H9 (cell line): ENCODE measurements at regions not wholly inside any gene's neighbourhood (a gene's known extent, or its start where the extent isn't known, plus 50 kb on each side); places are given as distances from the start of the nearest gene placed in this dataset.

Experiments used
- DNase-seq: peaks from one replicate; pipeline ENCODE4 v3.0.0-alpha.2; 2017
- H2AFZ ChIP-seq: one replicate; pipeline ENCODE4 v1.6.1; 2013; ENCODE audit warnings: mild to moderate bottlenecking, low read length, control low read depth, moderate library complexity
- H2AK5ac ChIP-seq: 2 replicates; pipeline ENCODE4 v1.6.1; 2013; ENCODE audit warnings: low read length, control low read depth, mixed read lengths; ENCODE audit not compliant: insufficient read length
- H2BK120ac ChIP-seq: one replicate; pipeline ENCODE4 v1.6.1; 2013; ENCODE audit warnings: low read depth, mild to moderate bottlenecking, low read length, control low read depth, inconsistent platforms; ENCODE audit not compliant: poor library complexity, severe bottlenecking
- H2BK12ac ChIP-seq: 2 replicates; pipeline ENCODE4 v1.6.1; 2013; ENCODE audit warnings: low read length, control low read depth, mixed read lengths, low read depth; ENCODE audit not compliant: insufficient read length
- H2BK15ac ChIP-seq: 2 replicates; pipeline ENCODE4 v1.6.1; 2013; ENCODE audit warnings: low read depth, low read length, control low read depth
- H2BK20ac ChIP-seq: one replicate; pipeline ENCODE4 v1.6.1; 2013; ENCODE audit warnings: low read depth, mild to moderate bottlenecking, low read length, control low read depth, inconsistent platforms; ENCODE audit not compliant: poor library complexity, severe bottlenecking
- H2BK5ac ChIP-seq: 2 replicates; pipeline ENCODE4 v1.6.1; 2013; ENCODE audit warnings: low read length, control low read depth, mixed read lengths; ENCODE audit not compliant: insufficient read length
- H3K14ac ChIP-seq: 2 replicates; pipeline ENCODE4 v1.6.1; 2013; ENCODE audit warnings: low read length, control low read depth; ENCODE audit not compliant: insufficient read depth
- H3K18ac ChIP-seq: 2 replicates; pipeline ENCODE4 v1.6.1; 2013; ENCODE audit warnings: low read depth, mild to moderate bottlenecking, mixed read lengths, low read length, control low read depth; ENCODE audit not compliant: insufficient read length
- H3K23ac ChIP-seq: 2 replicates; pipeline ENCODE4 v1.6.1; 2013; ENCODE audit warnings: low read length, control low read depth, mixed read lengths, low read depth; ENCODE audit not compliant: insufficient read length
- H3K23me2 ChIP-seq: 2 replicates; pipeline ENCODE4 v1.6.1; 2013; ENCODE audit warnings: low read depth, mild to moderate bottlenecking, mixed read lengths, low read length, control low read depth; ENCODE audit not compliant: insufficient read length, poor library complexity, severe bottlenecking
- H3K27ac ChIP-seq: 2 replicates; pipeline ENCODE4 v1.5.1; 2013; ENCODE audit warnings: low read length, control low read depth, mixed read lengths, low read depth; ENCODE audit not compliant: insufficient read length
- H3K27me3 ChIP-seq: 2 replicates; pipeline ENCODE4 v1.6.1; 2013; ENCODE audit warnings: low read length, control low read depth, inconsistent platforms; ENCODE audit not compliant: insufficient read depth
- H3K4ac ChIP-seq: 2 replicates; pipeline ENCODE4 v1.6.1; 2013; ENCODE audit warnings: low read depth, mild to moderate bottlenecking, control low read depth, inconsistent platforms, low read length, moderate library complexity
- H3K4me1 ChIP-seq: 2 replicates; pipeline ENCODE4 v1.6.1; 2013; ENCODE audit warnings: low read length, control low read depth, inconsistent platforms; ENCODE audit not compliant: insufficient read depth
- H3K4me2 ChIP-seq: 2 replicates; pipeline ENCODE4 v1.6.1; 2013; ENCODE audit warnings: low read length, control low read depth, mixed read lengths; ENCODE audit not compliant: insufficient read length, insufficient read depth
- H3K56ac ChIP-seq: 2 replicates; pipeline ENCODE4 v1.6.1; 2013; ENCODE audit warnings: low read depth, mild to moderate bottlenecking, mixed read lengths, low read length, control low read depth; ENCODE audit not compliant: insufficient read length
- H3K79me1 ChIP-seq: 2 replicates; pipeline ENCODE4 v1.6.1; 2013; ENCODE audit warnings: low read depth, mild to moderate bottlenecking, moderate library complexity, low read length, control low read depth, inconsistent platforms; ENCODE audit not compliant: insufficient read depth, poor library complexity, severe bottlenecking
- H3K79me2 ChIP-seq: 2 replicates; pipeline ENCODE4 v1.6.1; 2013; ENCODE audit warnings: low read length, control low read depth, inconsistent platforms; ENCODE audit not compliant: insufficient read depth
- H3K9ac ChIP-seq: 2 replicates; pipeline ENCODE4 v1.6.1; 2013; ENCODE audit warnings: low read length, control low read depth, mixed read lengths; ENCODE audit not compliant: insufficient read length; ENCODE audit errors: extremely low read depth
- H3K9me3 ChIP-seq: one replicate; pipeline ENCODE4 v1.6.1; 2013; ENCODE audit warnings: low read depth, low read length, inconsistent platforms; ENCODE audit not compliant: control insufficient read depth
- H3T11ph ChIP-seq: one replicate; pipeline ENCODE4 v1.6.1; 2013; ENCODE audit warnings: mild to moderate bottlenecking, low read length, control low read depth, inconsistent platforms
- H4K20me1 ChIP-seq: one replicate; pipeline ENCODE4 v1.6.1; 2013; ENCODE audit not compliant: control insufficient read depth, insufficient read length, insufficient read depth
- H4K5ac ChIP-seq: 2 replicates; pipeline ENCODE4 v1.6.1; 2013; ENCODE audit warnings: low read depth, mild to moderate bottlenecking, mixed read lengths, low read length, control low read depth; ENCODE audit not compliant: insufficient read length
- H4K8ac ChIP-seq: replicated peaks from 2 replicates; pipeline ENCODE4 v1.6.1; 2013; ENCODE audit warnings: low read length, control low read depth, mixed read lengths, low read depth; ENCODE audit not compliant: insufficient read length
- H4K91ac ChIP-seq: 2 replicates; pipeline ENCODE4 v1.6.1; 2013; ENCODE audit warnings: low read depth, mild to moderate bottlenecking, moderate library complexity, mixed read lengths, low read length, control low read depth; ENCODE audit not compliant: insufficient read length
- H3K27ac Mint-ChIP-seq, 3 experiments: 2 replicates in 2 of 3; 3 replicates in 1 of 3; pipeline ENCODE4 v1.8.0; 2020 to 2021; ENCODE audit warnings: mixed read lengths in 3 of 3, mild to moderate bottlenecking in 1 of 3, moderate library complexity in 1 of 3
- H3K27me3 Mint-ChIP-seq: 2 replicates; pipeline ENCODE4 v1.8.0; 2021; ENCODE audit warnings: low read depth, mild to moderate bottlenecking, moderate library complexity, mixed read lengths
- H3K36me3 Mint-ChIP-seq, 3 experiments: 2 replicates in 2 of 3; 3 replicates in 1 of 3; pipeline ENCODE4 v1.8.0; 2020 to 2021; ENCODE audit warnings: low read depth in 3 of 3, mixed read lengths in 3 of 3; ENCODE audit not compliant: insufficient read depth in 1 of 3
- H3K4me1 Mint-ChIP-seq, 2 experiments: 2 replicates each; pipeline ENCODE4 v1.8.0; 2020; ENCODE audit warnings: mixed read lengths in 2 of 2
- H3K4me3 Mint-ChIP-seq, 2 experiments: 2 replicates in 1 of 2; 3 replicates in 1 of 2; pipeline ENCODE4 v1.8.0; 2020 to 2021; ENCODE audit warnings: mild to moderate bottlenecking in 2 of 2, mixed read lengths in 2 of 2, moderate library complexity in 1 of 2
- H3K9me3 Mint-ChIP-seq, 2 experiments: 2 replicates in 1 of 2; 3 replicates in 1 of 2; pipeline ENCODE4 v1.8.0; 2020; ENCODE audit warnings: mild to moderate bottlenecking in 2 of 2, mixed read lengths in 2 of 2, moderate library complexity in 1 of 2
- CTCF ChIP-seq: fragments of 200-600 bp; sonication (generic); conservative IDR thresholded peaks from 3 replicates; pipeline ENCODE4 v1.8.0; 2021; ENCODE audit warnings: antibody characterized with exemption, mild to moderate bottlenecking
- WGBS: extraction: QIAGEN DNeasy Blood & Tissue Kit; methylation state at CpG from one replicate; pipeline ENCODE4 v1.1.7; 2013; ENCODE audit warnings: missing lambda C conversion rate, low lambda C conversion rate, mixed read lengths; ENCODE audit not compliant: insufficient read length; ENCODE audit errors: extremely low coverage; 5-methylcytosine and 5-hydroxymethylcytosine counted together

GRCh38 chr18:5649439-5649838 lies 105.6 kb upstream of the EPB41L3 start:
- no peak overlapping the region for H3K14ac ChIP-seq
- H3K27ac ChIP-seq, result no peak overlapping the region
- no CpG with 5 or more reads among the region's 8 CpGs for WGBS
- no peak overlapping the region for H2BK15ac ChIP-seq
- no peaks in the 10 kb centered on the region for H4K20me1 ChIP-seq
- H3K4ac ChIP-seq, result no peak overlapping the region
- no peak overlapping the region for H4K8ac ChIP-seq
- no peaks in the 10 kb centered on the region for H3K27me3 Mint-ChIP-seq
- H3K56ac ChIP-seq, result no peak overlapping the region
- H3K4me1 ChIP-seq, result no peaks in the 10 kb centered on the region; the same call in 1 of the 2 replicates
- H2BK120ac ChIP-seq, result no peak overlapping the region
- H3K23ac ChIP-seq, result no peak overlapping the region
- H2AFZ ChIP-seq, result no peak overlapping the region
- H4K91ac ChIP-seq, result no peak overlapping the region
- no peak overlapping the region for H3T11ph ChIP-seq
- H3K79me2 ChIP-seq, result no peaks in the 10 kb centered on the region
- H3K27me3 ChIP-seq, result no peaks in the 10 kb centered on the region
- TF ChIP-seq CTCF, result no peak
- H3K9ac ChIP-seq, result no peak overlapping the region
- H3K79me1 ChIP-seq, result no peaks in the 10 kb centered on the region
- no peaks in the 10 kb centered on the region for H3K23me2 ChIP-seq
- H3K27ac Mint-ChIP-seq, result no peak overlapping the region
- H4K5ac ChIP-seq, result no peak overlapping the region
- H3K4me2 ChIP-seq, result no peak overlapping the region
- no peak overlapping the region for H3K4me3 Mint-ChIP-seq
- H3K18ac ChIP-seq, result no peak overlapping the region
- DNase-seq, result no peak
- peaks cover 0 to 4% of the 10 kb centered on the region in 2 experiments; a peak in 2 of 5 replicates for H3K9me3 Mint-ChIP-seq
- no peaks in the 10 kb centered on the region for H3K9me3 ChIP-seq
- 0 out of 7 replicates have a peak, but pooled peaks cover 0 to 5% (median 0%) of the 10 kb centered on the region in 3 experiments for H3K36me3 Mint-ChIP-seq
- H2BK12ac ChIP-seq, result no peak overlapping the region
- H2BK5ac ChIP-seq, result no peak overlapping the region
- no peak overlapping the region for H2BK20ac ChIP-seq
- H3K4me1 Mint-ChIP-seq, result peaks cover 16 to 19% of the 10 kb centered on the region in 2 experiments
- no peak overlapping the region for H2AK5ac ChIP-seq
